ENCODE measurements at regions not wholly inside any gene's neighbourhood (a gene's known extent, or its start where the extent isn't known, plus 50 kb on each side); places are given as distances from the start of the nearest gene placed in this dataset.
"Not testable (repeated sequence)": the region's sequence is repeated elsewhere in the genome, so short reads cannot be mapped to it uniquely, and the experiment has no call there.

GRCh38 chr3:159263750-159264553 lies 462.1 kb downstream of the MFSD1 start:
- DNase-seq (ENCODE audit: low spot score) (peak; percentile 30), FAIRE-seq (no peak)

DNA sequence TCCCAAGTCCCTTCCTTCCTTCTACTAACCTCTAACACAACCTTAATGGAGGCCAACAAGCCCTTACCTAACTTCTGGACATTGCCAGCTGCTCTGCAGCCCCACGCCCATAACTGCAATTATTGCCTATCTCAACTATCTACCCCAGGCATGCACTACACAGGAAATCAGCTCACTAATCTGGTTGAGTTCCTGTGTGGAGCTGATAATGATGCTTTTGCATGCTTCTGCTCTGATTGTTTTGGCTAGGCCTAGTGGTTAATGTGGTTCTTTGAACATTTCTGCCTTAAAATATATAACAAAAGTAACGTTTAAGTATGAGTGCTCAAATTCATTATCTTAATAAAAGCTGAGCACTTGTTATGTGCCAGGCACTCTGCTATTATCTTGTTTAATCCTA lies 463.9 kb downstream of the MFSD1 start:
- no peak for FAIRE-seq
- no peak for DNase-seq (ENCODE audit: low spot score)

DNA sequence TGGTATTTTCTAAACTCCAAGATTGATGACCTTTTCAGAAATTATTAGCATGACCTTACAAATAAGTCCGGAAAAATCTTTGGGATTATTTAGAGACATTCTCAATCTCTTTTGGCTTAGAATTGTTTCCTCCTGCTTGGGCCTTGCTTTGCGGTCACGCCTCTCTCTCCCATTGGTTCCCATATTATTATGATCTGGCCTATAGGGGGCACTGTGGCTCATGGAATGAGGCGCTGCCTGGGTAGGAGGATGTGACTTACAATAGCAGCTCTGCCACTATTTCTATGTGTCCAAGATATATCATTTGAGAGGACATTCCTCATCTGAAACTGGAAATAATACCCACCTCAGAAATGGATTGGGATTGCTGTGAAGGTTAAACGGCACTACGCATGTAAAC lies 464.9 kb downstream of the MFSD1 start:
- DNase-seq (ENCODE audit: low spot score) (peak; percentile 49), FAIRE-seq (no peak)

DNA sequence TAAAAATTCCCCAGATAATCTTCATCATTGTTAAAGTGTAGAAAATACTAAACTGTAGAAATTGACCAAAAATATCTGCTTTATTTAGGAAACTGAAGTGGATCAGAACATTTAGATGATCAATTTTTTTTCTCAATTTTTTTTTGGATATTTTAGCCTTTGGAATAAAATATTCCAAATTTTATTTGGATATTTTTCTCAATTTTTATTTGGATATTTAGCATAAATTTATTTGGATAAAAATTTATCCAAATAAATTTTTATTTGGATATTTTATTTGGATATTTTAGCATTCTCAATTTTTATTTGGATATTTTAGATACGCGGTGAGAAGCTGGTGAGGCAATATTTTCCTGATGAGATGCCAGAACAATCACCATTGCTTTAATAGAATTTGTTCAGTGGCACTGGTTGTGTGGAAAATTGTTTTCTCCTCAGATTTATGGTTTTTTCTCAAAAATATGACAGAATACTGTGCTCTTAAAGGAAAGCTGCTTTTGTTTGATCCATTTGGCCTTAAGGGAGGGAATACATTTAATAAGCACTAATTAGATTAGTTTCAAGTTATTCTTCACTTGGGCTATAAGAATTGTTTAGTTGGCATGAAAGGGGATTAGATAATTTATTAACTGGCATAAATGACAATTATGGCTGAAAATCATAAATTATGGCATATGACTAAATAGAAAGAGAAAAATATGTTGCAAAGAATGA lies 470.1 kb downstream of the MFSD1 start:
- no peak for DNase-seq (ENCODE audit: low spot score)
- no peak for FAIRE-seq

GRCh38 chr3:159273070-159273469 lies 471.2 kb downstream of the MFSD1 start:
- FAIRE-seq (no peak), DNase-seq (ENCODE audit: low spot score) (no peak)

DNA sequence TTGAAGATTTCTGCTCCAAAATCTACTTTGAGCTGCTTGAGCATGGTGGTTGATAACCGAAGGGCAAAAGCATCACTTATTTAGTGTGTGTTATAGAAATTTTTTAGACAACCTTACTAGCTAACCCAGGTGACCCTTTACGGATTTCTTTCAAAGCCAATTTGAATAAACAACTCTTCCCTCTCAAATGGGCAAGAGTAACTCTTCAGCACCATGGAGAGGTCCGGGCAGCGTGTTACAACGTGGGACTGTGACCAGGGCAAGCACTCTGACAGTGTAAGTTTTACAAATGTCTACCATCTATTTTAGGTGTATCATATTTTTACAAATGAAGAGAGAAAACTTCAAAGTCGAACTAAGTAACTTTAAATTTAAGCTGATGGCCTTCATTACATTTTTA lies 471.8 kb downstream of the MFSD1 start:
- peak; percentile 9 for FAIRE-seq
- DNase-seq (ENCODE audit: low spot score): peak; percentile 31

DNA sequence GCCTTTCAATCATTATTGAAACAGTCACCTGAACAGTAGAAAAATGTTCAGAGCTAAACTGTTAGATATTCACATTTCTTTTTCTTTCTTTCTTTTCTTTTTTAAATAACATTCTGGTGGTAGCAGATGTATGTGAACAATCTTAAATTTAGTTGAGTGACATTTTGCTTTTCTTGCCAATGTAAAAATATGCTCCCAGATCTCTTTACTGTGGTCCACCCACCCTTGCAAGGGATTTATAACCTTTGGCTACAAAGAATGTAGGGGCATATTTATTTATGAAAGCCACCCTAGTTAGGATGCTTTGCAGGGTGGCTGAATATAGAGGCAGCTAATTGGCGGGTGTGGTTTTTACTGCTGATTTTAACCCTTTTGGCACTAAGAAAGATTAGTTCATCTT lies 473.9 kb downstream of the MFSD1 start:
- no peak for DNase-seq (ENCODE audit: low spot score)
- no peak for FAIRE-seq

GRCh38 chr3:159277814-159278213 lies 476.0 kb downstream of the MFSD1 start:
- DNase-seq (ENCODE audit: low spot score): no peak
- no peak for FAIRE-seq

GRCh38 chr3:159280386-159281191 lies 478.7 kb downstream of the MFSD1 start:
- DNase-seq (ENCODE audit: low spot score) (no peak), FAIRE-seq (no peak)

DNA sequence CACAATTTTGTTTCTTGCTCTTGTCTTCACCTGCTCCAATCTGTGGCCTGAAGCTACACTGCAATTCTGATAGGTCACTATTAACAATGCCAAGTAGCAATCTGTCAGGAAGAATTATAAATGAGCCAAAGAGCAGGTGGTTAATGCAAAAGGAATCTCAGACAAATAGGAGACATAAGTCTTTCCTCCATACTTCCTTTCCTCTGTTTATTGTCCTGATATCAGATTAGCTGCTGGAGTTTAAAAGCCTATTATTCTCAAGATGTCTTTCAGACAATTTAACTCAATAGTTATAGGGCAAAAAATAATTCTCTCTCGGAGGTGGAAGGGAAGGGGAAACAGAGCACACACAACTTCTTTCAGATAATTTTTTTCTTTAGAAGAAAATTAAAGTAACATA lies 491.6 kb downstream of the MFSD1 start:
- DNase-seq (ENCODE audit: low spot score) (no peak), FAIRE-seq (no peak)

GRCh38 chr3:159301961-159302360 lies 500.1 kb downstream of the MFSD1 start:
- no peak for FAIRE-seq
- no peak for DNase-seq (ENCODE audit: low spot score)

- DNase-seq (ENCODE audit: low spot score): no peak
- no peak for FAIRE-seq
Measured at GRCh38 chr3:159305017-159305416, 503.2 kb downstream of the MFSD1 start.

DNA sequence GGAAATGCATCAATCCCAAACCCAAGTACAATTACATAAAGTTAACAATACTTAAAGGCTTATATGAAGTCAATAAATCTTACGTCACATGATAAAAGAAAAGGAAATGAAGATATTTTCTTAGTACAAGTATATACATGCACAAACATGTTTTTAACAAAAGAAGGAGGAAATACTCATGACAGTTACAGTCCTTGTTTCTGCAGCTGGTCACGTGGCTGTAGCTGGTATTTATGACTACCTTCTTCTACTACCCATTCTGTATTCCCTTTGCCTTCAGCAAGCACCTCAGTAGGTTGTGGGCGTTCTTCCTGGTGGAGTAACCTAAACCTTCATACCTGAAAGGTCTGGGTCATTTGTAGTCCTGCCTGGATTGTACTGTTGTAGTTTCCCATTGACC lies 514.9 kb downstream of the MFSD1 start:
- DNase-seq (ENCODE audit: low spot score); FAIRE-seq: not testable (repeated sequence)

DNA sequence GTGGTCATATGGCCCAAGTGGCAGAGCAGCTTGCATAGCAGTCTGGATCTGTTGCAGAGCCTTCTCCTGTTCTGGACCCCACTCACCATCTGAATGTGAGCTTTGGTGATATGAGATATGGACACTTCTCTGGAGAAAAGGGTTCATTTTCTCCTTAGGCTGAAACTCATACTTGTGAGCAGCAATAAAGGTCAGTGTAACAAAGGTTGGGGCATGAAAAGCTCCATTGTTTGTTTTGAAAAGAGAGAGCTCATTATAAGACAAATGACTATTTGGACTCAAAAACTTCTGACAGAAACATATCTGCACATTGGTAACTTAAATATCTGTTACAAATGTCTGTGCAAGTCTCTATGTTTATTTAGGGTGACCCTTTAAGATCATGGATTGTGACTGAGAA lies 517.3 kb downstream of the MFSD1 start:
- DNase-seq (ENCODE audit: low spot score) (no peak), FAIRE-seq (no peak)

DNA sequence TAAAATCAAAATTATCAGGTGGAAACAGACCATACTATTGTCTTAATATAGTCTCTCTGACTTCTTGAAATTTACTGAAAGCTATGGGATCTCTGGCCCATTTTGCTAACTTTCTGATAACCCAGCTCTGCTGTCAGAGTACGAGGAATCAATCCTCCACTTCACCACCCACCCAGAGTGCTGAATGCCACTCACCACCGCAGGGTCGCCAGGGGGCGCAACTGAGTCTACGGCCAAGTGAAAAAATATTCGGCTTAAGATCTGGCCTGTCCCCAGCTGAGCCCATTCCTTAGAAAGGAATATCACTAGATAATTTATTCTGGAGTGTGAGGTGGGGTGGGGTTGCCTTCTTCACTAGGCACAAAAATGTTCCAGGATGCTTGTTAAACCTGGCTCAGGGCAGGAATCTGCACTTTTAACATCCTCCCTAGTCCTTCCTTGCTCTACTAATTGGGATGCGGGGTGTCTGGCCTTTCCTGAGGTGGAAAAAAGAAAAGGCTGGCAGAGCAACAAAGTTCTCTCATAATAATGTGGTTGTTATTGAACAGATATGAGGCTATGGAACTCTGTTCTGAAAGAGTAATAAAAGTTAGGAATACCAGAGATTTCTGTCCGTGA lies 520.6 kb downstream of the MFSD1 start:
- FAIRE-seq (no peak), DNase-seq (ENCODE audit: low spot score) (peak; percentile 45)

DNA sequence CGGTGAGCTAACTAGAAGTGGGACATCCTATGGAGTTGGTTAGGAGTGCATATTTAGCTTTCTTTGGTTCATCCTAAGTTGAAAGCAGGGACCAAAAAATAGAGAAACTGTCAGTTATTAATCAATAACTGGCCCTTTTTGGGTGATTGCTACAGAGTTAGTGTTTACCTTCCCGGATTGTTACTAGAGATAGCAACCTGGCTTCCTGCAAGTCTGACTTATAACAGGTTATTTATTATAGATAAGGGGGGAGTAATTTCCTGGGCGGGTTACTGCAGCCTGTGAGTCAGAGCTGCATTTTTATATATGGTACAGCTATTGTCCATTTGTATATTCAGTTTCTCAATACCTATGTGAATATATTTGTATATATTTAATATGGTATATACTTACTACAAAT lies 522.0 kb downstream of the MFSD1 start:
- DNase-seq (ENCODE audit: low spot score) (no peak), FAIRE-seq (no peak)

DNA sequence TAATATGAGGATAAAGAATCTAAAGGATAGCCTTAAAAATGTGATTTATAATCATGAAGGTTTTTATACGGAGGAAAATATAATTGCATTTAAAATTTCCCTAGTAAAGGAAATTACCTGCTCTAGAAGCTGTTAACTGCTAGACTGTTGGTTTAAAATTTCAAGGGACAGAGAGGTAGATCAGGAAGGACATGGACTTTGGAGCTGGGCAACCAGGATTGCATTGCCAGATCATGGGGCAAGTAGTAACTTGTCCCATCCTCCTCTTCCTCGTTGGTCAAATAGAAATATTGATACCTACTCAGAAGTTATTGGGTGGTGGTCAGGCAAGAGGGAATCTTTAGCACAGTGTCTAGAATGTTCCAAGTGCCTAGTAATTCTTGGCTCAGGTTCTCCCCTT lies 525.1 kb downstream of the MFSD1 start:
- FAIRE-seq (no peak), DNase-seq (ENCODE audit: low spot score) (no peak)

DNA sequence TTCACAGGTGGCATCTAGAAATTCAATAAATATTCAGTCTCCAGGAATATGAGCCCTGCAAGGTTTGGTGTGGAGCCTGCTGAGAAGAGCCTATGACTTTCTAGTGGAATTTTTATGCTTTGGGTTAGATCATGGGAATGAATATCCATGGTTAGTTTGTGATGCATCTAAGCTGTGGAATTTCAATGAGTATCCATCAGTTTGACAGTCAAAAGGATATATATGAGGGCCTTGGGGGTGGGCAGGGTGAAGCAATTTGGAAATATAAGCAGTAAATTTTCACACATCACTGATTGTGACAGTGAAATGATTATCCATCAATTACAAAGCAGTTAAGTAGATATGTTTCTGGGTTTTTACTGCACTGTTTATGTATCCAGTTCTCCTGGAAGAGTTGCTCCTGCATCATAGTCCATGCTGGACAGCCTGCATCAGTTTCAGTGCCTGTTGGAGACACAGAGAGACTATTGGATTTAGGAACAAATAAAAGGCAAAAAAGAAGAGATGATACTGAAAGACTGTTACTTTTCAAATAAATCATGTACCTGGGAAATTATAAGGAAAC lies 530.8 kb downstream of the MFSD1 start:
- FAIRE-seq (no peak), DNase-seq (ENCODE audit: low spot score) (no peak)

GRCh38 chr3:159339131-159339530 lies 537.3 kb downstream of the MFSD1 start:
- FAIRE-seq (no peak), DNase-seq (ENCODE audit: low spot score) (no peak)

GRCh38 chr3:159340877-159341500 lies 539.1 kb downstream of the MFSD1 start:
- FAIRE-seq (no peak), DNase-seq (ENCODE audit: low spot score) (no peak)
